GM12878 (cell line): ENCODE measurements at regions not wholly inside any gene's neighbourhood (a gene's known extent, or its start where the extent isn't known, plus 50 kb on each side); places are given as distances from the start of the nearest gene placed in this dataset.

ENCODE experiments used
- ATAC-seq: fragments of 200-7000 bp; cut with Tn5 transposase; 3 replicates; pipeline ENCODE4 v1.9.1; 2020; ENCODE audit warnings: mild to moderate bottlenecking, moderate library complexity
- BruUV-seq: library from RNA; stranded (reverse); fragments of 400-500 nt; replicated peaks from 2 replicates; lab custom pipeline; 2021; lab: Mats Ljungman, UMichigan
- CTCF ChIA-PET: fragments of 300-600 bp; sonication (Branson Sonifier 250); formaldehyde crosslinking; extraction: SDS; loops from one replicate; lab custom pipeline; 2021; ENCODE audit warnings: inconsistent platforms; lab: Yijun Ruan, JAX
- POLR2A ChIA-PET: fragments of 350-600 bp; formaldehyde crosslinking; extraction: SDS; loops from one replicate; lab custom pipeline; 2021; ENCODE audit warnings: inconsistent platforms; lab: Charles Lee
- RAD21 ChIA-PET: fragments of 300-600 bp; sonication (Branson Sonifier 250); formaldehyde crosslinking; loops from one replicate; lab custom pipeline; 2023; ENCODE audit warnings: antibody characterized with exemption; ENCODE audit not compliant: unreplicated experiment; lab: Charles Lee
- SMC1A ChIA-PET: fragments of 300-600 bp; sonication (Branson Sonifier 250); formaldehyde crosslinking; loops from one replicate; lab custom pipeline; 2023; ENCODE audit not compliant: unreplicated experiment, uncharacterized antibody; lab: Charles Lee
- DNase-seq: peaks from one replicate; pipeline ENCODE4 v3.0.0-alpha.2; 2011; ENCODE audit warnings: low read depth, low spot score
- FAIRE-seq: peaks from 3 replicates; lab custom pipeline; 2011; peaks lifted over from hg19 to GRCh38; lab: Jason Lieb, UNC
- H2AFZ ChIP-seq: 2 replicates; pipeline ENCODE4 v1.6.0; 2011; ENCODE audit warnings: low read depth, low read length, control low read depth; ENCODE audit not compliant: control insufficient read depth
- H3K27ac ChIP-seq: 2 replicates; pipeline ENCODE4 v1.5.1; 2011; ENCODE audit warnings: control low read depth; ENCODE audit not compliant: control insufficient read depth, insufficient read depth
- H3K27me3 ChIP-seq, 2 experiments: replicated peaks in 1 of 2; 2 replicates each; pipeline versions ENCODE4 v1.6.0 to v1.6.1; 2011; ENCODE audit warnings: low read length in 1 of 2; ENCODE audit not compliant: control insufficient read depth in 2 of 2, insufficient read depth in 2 of 2
- H3K36me3 ChIP-seq, 2 experiments: 2 replicates each; pipeline ENCODE4 v1.5.1; 2011; ENCODE audit warnings: low read length in 1 of 2; ENCODE audit not compliant: control insufficient read depth in 2 of 2, insufficient read depth in 2 of 2
- H3K4me1 ChIP-seq: 2 replicates; pipeline ENCODE4 v1.6.1; 2011; ENCODE audit warnings: mild to moderate bottlenecking, low read length, moderate library complexity, mixed read lengths; ENCODE audit not compliant: control insufficient read depth, insufficient read depth
- H3K4me2 ChIP-seq: 2 replicates; pipeline ENCODE4 v1.6.0; 2011; ENCODE audit warnings: control low read depth; ENCODE audit not compliant: control insufficient read depth, insufficient read depth
- H3K4me3 ChIP-seq: fragments of 200-600 bp; sonication (generic); 2 replicates; pipeline ENCODE4 v1.5.1; 2016
- H3K79me2 ChIP-seq: 2 replicates; pipeline ENCODE4 v1.6.0; 2011; ENCODE audit warnings: low read length; ENCODE audit not compliant: control insufficient read depth, insufficient read depth
- H3K9ac ChIP-seq: 2 replicates; pipeline ENCODE4 v1.8.0; 2011; ENCODE audit warnings: low read length, control low read depth, mixed read lengths; ENCODE audit not compliant: control insufficient read depth, insufficient read depth
- H3K9me3 ChIP-seq: replicated peaks from 3 replicates; pipeline ENCODE4 v1.5.1; 2011; ENCODE audit warnings: mild to moderate bottlenecking, low read length; ENCODE audit not compliant: control insufficient read depth, insufficient read depth
- H4K20me1 ChIP-seq: 2 replicates; pipeline ENCODE4 v1.6.0; 2011; ENCODE audit not compliant: control insufficient read depth, insufficient read depth
- EP300 ChIP-seq, 2 experiments: fragments of 150-350 bp in 1 of 2; IDR thresholded peaks; 2 replicates each; pipeline ENCODE4 v1.6.1; 2011 to 2012; ENCODE audit warnings: low read depth in 2 of 2, low read length in 2 of 2, borderline replicate concordance in 1 of 2, improper control_type of control experiment in 1 of 2, inconsistent platforms in 1 of 2; ENCODE audit not compliant: control insufficient read depth in 1 of 2
- POU2F2 ChIP-seq: IDR thresholded peaks from 3 replicates; pipeline ENCODE4 v1.6.1; 2011; ENCODE audit warnings: low read depth, mild to moderate bottlenecking, low read length, borderline replicate concordance
- RAD21 ChIP-seq: IDR thresholded peaks from 2 replicates; pipeline ENCODE4 v1.6.1; 2011; ENCODE audit warnings: mild to moderate bottlenecking, low read depth, low read length, moderate library complexity; ENCODE audit not compliant: insufficient read depth
- REST ChIP-seq: IDR thresholded peaks from 2 replicates; pipeline ENCODE4 v1.6.1; 2012; ENCODE audit warnings: mild to moderate bottlenecking, low read depth, low read length
- SP1 ChIP-seq: IDR thresholded peaks from one replicate; pipeline ENCODE4 v1.6.1; 2011; ENCODE audit warnings: low read depth, low read length
- WGBS: methylation state at CpG from one replicate; pipeline ENCODE4 v1.1.6; 2016; ENCODE audit warnings: low lambda C conversion rate; ENCODE audit not compliant: insufficient replicate concordance, insufficient coverage; ENCODE audit errors: missing lambda C conversion rate; 5-methylcytosine and 5-hydroxymethylcytosine counted together
- in situ Hi-C: fragments of 300-500 bp; cut with MboI; formaldehyde crosslinking; loops from 9 replicates; pipeline ENCODE4 v1.14.3; 2018; ENCODE audit warnings: mixed read lengths
- intact Hi-C: fragments of 100-400 bp; cut with micrococcal nuclease; formaldehyde crosslinking; loops from one replicate; pipeline ENCODE4 v1.14.2; 2022; ENCODE audit not compliant: unreplicated experiment

DNA sequence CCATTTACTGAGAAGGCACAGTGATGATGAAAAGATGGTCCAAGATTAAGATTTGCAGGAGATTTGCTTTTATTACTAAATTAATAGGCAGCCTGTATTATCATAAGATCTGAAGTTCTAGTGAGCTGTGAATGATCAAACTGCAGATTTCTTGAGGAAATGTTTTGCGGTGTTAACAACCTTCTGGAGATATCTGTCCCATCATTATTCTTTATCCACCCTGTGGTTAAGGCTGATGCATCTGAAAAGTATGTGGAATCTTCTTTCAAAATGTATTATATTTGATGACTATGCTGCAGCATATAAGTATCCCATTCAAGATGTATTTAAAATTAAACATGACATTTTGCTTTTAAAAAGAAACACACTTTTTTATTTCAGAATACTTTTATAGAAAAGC lies 150.3 kb downstream of the POLR1F start:
- TF ChIP-seq POU2F2 = no peak
- TF ChIP-seq RAD21 = no peak
- TF ChIP-seq REST = no peak
- no peak for TF ChIP-seq EP300 (IDR thresholded peaks at IDR 0.05; ENCODE audit: borderline replicate concordance in 1 of 2, control insufficient read depth in 1 of 2, low read depth in 2 of 2, low read length in 2 of 2)
- no peak for TF ChIP-seq SP1
- Histone ChIP-seq H3K79me2 (no peaks in the 10 kb centered on the region), H3K9ac (no peak overlapping the region), H2AFZ (no peak overlapping the region), H3K4me3 (no peak overlapping the region), H3K9me3 (no peaks in the 10 kb centered on the region), H3K27me3 (no peaks in the 10 kb centered on the region), H3K36me3 (no peaks in the 10 kb centered on the region), H4K20me1 (no peaks in the 10 kb centered on the region), H3K4me2 (no peak overlapping the region), H3K4me1 (no peaks in the 10 kb centered on the region), H3K27ac (no peak overlapping the region)
- no TSS peak for BruUV-seq
- in situ Hi-C loops = no loop called here
- ChIA-PET CTCF (no interaction called here), POLR2A (no interaction called here), RAD21 (no interaction called here), SMC1A (no interaction called here)
- ATAC-seq (no peak), FAIRE-seq (no peak), DNase-seq (no peak)
- intact Hi-C loops = no loop called here
- 57% methylated on average over 1 of the region's 1 CpG for WGBS
